GM21515 (cell line): ENCODE measurements at regions not wholly inside any gene's neighbourhood (a gene's known extent, or its start where the extent isn't known, plus 50 kb on each side); places are given as distances from the start of the nearest gene placed in this dataset.
"Not testable (repeated sequence)": the region's sequence is repeated elsewhere in the genome, so short reads cannot be mapped to it uniquely, and the experiment has no call there.

Source experiments
- ATAC-seq: cut with Tn5 transposase; IDR thresholded peaks from one replicate; pipeline ENCODE4 v1.9.1; 2021; ENCODE audit not compliant: unreplicated experiment

GRCh38 chr13:80825276-80825675, 484.4 kb upstream of the SPRY2 start:
- ATAC-seq: no peak

GRCh38 chr13:80824229-80824628, 483.3 kb upstream of the SPRY2 start:
- no peak for ATAC-seq

DNA sequence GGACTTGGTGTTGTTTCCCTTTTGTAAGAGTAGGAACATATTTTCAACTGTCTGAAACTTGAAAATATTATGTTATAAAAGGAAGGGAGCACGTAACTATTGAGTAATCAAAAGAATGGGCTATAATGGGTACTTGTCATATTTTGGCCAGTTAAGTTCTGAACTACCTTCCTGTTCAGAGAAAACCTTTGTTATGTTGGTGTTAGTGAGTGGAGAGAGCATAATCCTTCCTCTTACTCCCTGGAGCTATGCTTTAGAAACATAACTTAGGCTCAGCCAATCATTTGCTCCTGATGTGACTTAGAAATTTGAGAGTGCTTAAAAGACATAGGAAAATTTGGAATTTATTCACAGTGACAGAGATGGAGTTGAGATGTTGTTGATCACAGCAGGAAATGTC, 482.5 kb upstream of the SPRY2 start:
- ATAC-seq: no peak

DNA sequence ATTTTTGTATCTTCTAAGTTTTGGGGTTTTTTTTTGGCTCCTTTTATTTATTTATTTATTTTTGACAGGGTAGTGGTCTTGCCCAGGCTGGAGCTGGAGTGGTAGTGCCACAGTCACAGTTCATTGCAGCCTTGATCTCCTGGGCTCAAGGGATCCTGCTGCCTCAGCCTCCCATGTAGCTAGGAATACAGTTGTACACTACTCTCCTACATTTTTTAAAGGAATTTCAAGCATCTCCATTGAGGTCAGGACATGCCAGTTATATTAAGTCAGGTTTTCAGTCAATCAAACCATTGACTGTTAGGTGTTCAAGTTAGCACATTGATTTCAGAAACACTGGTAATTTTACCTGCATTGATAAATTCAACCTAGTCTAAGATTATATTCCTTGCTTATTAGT, 480.5 kb upstream of the SPRY2 start:
- no peak for ATAC-seq

DNA sequence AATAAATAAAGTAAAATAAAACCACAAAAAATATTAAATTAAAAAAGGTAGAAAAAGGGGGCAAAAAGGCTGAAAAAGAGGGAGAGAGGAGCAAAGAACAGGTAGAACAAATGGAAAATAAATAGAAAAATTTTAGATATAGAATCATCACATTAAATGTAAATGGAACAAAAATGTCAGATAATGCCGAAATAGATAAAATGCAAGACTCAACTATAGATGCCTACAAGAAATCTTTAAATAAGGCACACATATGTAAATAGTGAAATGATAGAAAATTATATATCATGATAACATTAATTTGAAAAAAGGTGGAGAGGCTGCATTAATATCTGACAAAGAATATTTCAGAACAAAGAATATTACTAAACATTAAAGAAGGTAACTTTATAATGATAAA, 477.1 kb upstream of the SPRY2 start:
- ATAC-seq: no peak

GRCh38 chr13:80814541-80814940, 473.6 kb upstream of the SPRY2 start:
- no peak for ATAC-seq

GRCh38 chr13:80810294-80810693, 469.4 kb upstream of the SPRY2 start:
- ATAC-seq: not testable (repeated sequence)

- no peak for ATAC-seq
These were observed 462.0 kb upstream of the SPRY2 start for GRCh38 chr13:80802946-80803345.

GRCh38 chr13:80798576-80799133, 457.7 kb upstream of the SPRY2 start:
- no peak for ATAC-seq

DNA sequence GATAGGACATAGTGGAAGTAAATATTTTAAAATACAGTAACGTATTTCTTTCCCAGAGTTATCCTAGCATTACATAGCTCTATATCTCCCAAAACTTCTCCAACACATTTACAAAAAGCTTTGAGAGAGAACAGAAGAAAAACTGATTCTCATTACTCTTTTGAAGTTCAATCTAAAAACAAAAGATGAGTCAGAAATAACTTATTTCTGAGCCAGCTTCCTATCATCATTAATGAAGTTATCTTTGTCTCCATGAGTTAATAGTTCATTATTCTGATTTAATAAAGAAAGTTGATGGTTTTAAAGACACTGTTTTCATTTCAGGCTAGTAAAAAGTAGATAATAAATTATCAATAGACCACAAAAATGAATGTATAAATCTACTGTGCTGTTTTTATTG, 446.7 kb upstream of the SPRY2 start:
- no peak for ATAC-seq

- ATAC-seq: no peak
These were observed 443.1 kb upstream of the SPRY2 start for GRCh38 chr13:80783926-80784565.

DNA sequence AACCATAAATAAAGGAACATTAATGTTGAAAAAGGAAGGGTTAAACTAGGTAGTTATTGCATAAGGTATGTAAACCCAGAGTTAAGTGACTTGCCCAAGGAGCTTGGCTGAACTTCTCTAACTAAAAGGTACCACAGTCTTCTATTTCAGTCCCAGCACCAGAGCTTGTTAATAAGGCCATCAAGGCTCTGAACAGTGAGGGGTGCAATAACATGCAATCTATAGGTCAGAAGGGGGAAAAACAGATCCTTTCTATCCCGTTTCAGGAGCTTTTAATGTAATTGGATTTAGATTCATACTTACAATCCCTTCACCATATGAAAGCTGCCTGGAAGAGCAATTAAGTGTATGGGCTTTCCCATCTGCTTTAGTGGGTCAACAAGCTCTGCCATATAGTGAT, 441.5 kb upstream of the SPRY2 start:
- no peak for ATAC-seq

- no peak for ATAC-seq
These were observed 437.4 kb upstream of the SPRY2 start for GRCh38 chr13:80778297-80778696.

- no peak for ATAC-seq
These were observed 416.8 kb upstream of the SPRY2 start for GRCh38 chr13:80757694-80758093.

GRCh38 chr13:80755910-80756309, 415.0 kb upstream of the SPRY2 start:
- ATAC-seq: no peak

- no peak for ATAC-seq
These were observed 413.5 kb upstream of the SPRY2 start for GRCh38 chr13:80754441-80754840.

DNA sequence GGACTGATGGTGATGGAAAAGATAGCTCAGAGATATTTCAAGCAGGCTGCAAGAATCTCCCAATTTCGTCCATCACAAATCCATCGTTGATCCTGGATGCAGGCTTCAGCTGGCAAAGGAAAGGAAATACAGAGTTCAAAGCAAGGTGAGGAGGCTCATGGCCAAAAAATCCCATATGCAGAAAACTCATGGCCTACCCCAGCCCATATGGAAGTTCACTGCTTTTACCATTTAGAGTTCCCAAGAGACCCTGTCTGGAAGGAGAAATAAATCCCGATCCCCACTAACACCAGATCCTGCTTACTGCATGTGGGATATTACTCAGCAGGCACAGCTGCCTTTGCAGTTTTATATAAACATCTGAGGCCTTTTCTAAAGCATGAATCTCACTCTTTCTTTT, 412.9 kb upstream of the SPRY2 start:
- ATAC-seq: no peak

DNA sequence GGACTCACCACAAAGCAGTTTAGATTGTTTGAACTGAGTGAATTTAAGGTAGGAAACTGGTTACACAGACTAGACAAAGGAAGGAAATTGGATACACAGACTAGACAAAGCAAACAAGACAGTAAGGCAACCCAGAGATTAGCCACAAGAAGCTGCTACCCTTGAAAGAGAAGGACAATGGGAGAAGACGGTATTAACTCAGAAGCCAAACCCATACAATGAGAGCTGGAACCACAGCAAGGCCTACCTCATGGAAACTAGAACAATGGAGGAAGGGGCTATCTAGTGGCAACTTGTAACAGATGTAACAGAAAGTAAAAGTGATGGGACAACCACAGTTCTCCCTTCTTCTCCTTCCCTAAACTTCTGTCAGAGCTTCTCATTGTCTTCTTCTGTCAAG, 410.9 kb upstream of the SPRY2 start:
- ATAC-seq: no peak

- no peak for ATAC-seq
These were observed 403.4 kb upstream of the SPRY2 start for GRCh38 chr13:80744147-80744914.

DNA sequence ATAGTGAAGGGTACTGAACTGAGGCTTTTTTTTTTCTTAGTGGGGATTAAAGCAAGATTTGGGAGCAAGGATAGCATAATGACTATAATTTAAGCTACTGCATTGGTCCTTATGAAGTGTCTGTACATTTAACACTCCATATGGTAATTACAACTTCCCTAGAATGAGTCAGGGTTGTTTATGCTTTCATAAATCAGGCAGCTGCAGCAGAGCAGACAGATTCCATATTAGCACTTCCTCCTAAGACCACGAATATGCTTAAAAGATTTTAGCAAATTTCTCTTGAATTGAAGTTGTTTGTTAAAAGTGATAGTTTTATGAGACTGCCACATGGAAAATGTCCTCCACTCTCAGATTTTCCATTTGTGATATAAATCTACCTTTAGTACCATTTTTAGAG, 401.1 kb upstream of the SPRY2 start:
- ATAC-seq: no peak

- ATAC-seq: no peak
These were observed 399.1 kb upstream of the SPRY2 start for GRCh38 chr13:80740071-80740470.

GRCh38 chr13:80737513-80737912, 396.6 kb upstream of the SPRY2 start:
- ATAC-seq: no peak
